ENCODE measurements at regions not wholly inside any gene's neighbourhood (a gene's known extent, or its start where the extent isn't known, plus 50 kb on each side); places are given as distances from the start of the nearest gene placed in this dataset.

- no peaks in the 10 kb centered on the region for H3K9me3 ChIP-seq (ENCODE audit: low read length)
- no peaks in the 10 kb centered on the region for H3K9me2 ChIP-seq (ENCODE audit: insufficient read depth, low read length)
- no TSS peak for BruUV-seq (replicated peaks)
- H3K27ac ChIP-seq (ENCODE audit: low read depth, low read length, poor library complexity, severe bottlenecking): no peak overlapping the region
- no peak overlapping the region for H3K4me3 ChIP-seq (ENCODE audit: low read depth, low read length, poor library complexity, severe bottlenecking)
- no peaks in the 10 kb centered on the region for H4K20me1 ChIP-seq (ENCODE audit: insufficient read depth, low read length)
- no peak for TF ChIP-seq EZH2phosphoT487 (IDR thresholded peaks at IDR 0.05; ENCODE audit: borderline replicate concordance, low read depth, low read length)
- TF ChIP-seq CTCF (conservative IDR thresholded peaks at IDR 0.05; ENCODE audit: low read length): no peak
- H3K36me3 ChIP-seq (ENCODE audit: insufficient read depth, low read length): no peaks in the 10 kb centered on the region
- H2AFZ ChIP-seq (ENCODE audit: low read length): no peak overlapping the region
- intact Hi-C loops (cut with micrococcal nuclease; ENCODE audit: unreplicated experiment): no loop called here
- no peak overlapping the region for H3K4me2 ChIP-seq (ENCODE audit: low read length)
- H3K4me1 ChIP-seq (ENCODE audit: insufficient read depth, low read length, poor library complexity, severe bottlenecking): no peaks in the 10 kb centered on the region
- H3K79me2 ChIP-seq (ENCODE audit: insufficient read depth, low read depth, low read length): no peaks in the 10 kb centered on the region
- CTCF ChIA-PET (ENCODE audit: unreplicated experiment): no interaction called here
- DNase-seq (ENCODE audit: low spot score): no peak
- POLR2A ChIA-PET: no interaction called here
Measured at GRCh38 chr3:4139462-4140140, 163.6 kb upstream of the SETMAR start.

- no peaks in the 10 kb centered on the region for H3K9me2 ChIP-seq (ENCODE audit: insufficient read depth, low read length)
- BruUV-seq (replicated peaks): no TSS peak
- intact Hi-C loops (cut with micrococcal nuclease; ENCODE audit: unreplicated experiment): no loop called here
- no peaks in the 10 kb centered on the region for H3K9me3 ChIP-seq (ENCODE audit: low read length)
- no peak overlapping the region for H3K27ac ChIP-seq (ENCODE audit: low read depth, low read length, poor library complexity, severe bottlenecking)
- no peaks in the 10 kb centered on the region for H3K79me2 ChIP-seq (ENCODE audit: insufficient read depth, low read depth, low read length)
- no peaks in the 10 kb centered on the region for H3K4me1 ChIP-seq (ENCODE audit: insufficient read depth, low read length, poor library complexity, severe bottlenecking)
- CTCF ChIA-PET (ENCODE audit: unreplicated experiment): no interaction called here
- H4K20me1 ChIP-seq (ENCODE audit: insufficient read depth, low read length): no peaks in the 10 kb centered on the region
- no peak overlapping the region for H3K4me2 ChIP-seq (ENCODE audit: low read length)
- H3K4me3 ChIP-seq (ENCODE audit: low read depth, low read length, poor library complexity, severe bottlenecking): no peak overlapping the region
- TF ChIP-seq EZH2phosphoT487 (IDR thresholded peaks at IDR 0.05; ENCODE audit: borderline replicate concordance, low read depth, low read length): no peak
- no peak for TF ChIP-seq CTCF (conservative IDR thresholded peaks at IDR 0.05; ENCODE audit: low read length)
- H3K36me3 ChIP-seq (ENCODE audit: insufficient read depth, low read length): no peaks in the 10 kb centered on the region
- DNase-seq (ENCODE audit: low spot score): no peak
- POLR2A ChIA-PET: no interaction called here
- H2AFZ ChIP-seq (ENCODE audit: low read length): no peak overlapping the region
Measured at GRCh38 chr3:4140921-4141320, 162.2 kb upstream of the SETMAR start.

- no peaks in the 10 kb centered on the region for H3K79me2 ChIP-seq (ENCODE audit: insufficient read depth, low read depth, low read length)
- no peaks in the 10 kb centered on the region for H3K9me2 ChIP-seq (ENCODE audit: insufficient read depth, low read length)
- ChIA-PET CTCF (ENCODE audit: unreplicated experiment) (no interaction called here), POLR2A (no interaction called here)
- no peaks in the 10 kb centered on the region for H3K36me3 ChIP-seq (ENCODE audit: insufficient read depth, low read length)
- no peaks in the 10 kb centered on the region for H3K4me1 ChIP-seq (ENCODE audit: insufficient read depth, low read length, poor library complexity, severe bottlenecking)
- no peak overlapping the region for H3K4me3 ChIP-seq (ENCODE audit: low read depth, low read length, poor library complexity, severe bottlenecking)
- TF ChIP-seq EZH2phosphoT487 (IDR thresholded peaks at IDR 0.05; ENCODE audit: borderline replicate concordance, low read depth, low read length): no peak
- TF ChIP-seq CTCF (conservative IDR thresholded peaks at IDR 0.05; ENCODE audit: low read length): no peak
- no peaks in the 10 kb centered on the region for H3K9me3 ChIP-seq (ENCODE audit: low read length)
- DNase-seq (ENCODE audit: low spot score): no peak
- H3K27ac ChIP-seq (ENCODE audit: low read depth, low read length, poor library complexity, severe bottlenecking): no peak overlapping the region
- no peaks in the 10 kb centered on the region for H4K20me1 ChIP-seq (ENCODE audit: insufficient read depth, low read length)
- intact Hi-C loops (cut with micrococcal nuclease; ENCODE audit: unreplicated experiment): no loop called here
- H3K4me2 ChIP-seq (ENCODE audit: low read length): no peak overlapping the region
- no TSS peak for BruUV-seq (replicated peaks)
- H2AFZ ChIP-seq (ENCODE audit: low read length): no peak overlapping the region
Measured at GRCh38 chr3:4147556-4148118, 155.5 kb upstream of the SETMAR start.
